T-helper 2 cell treated with Interferon-gamma antibody and Interleukin-4, amounts not matched to agents 5 μg/mL and 100 μg/mL, for 36 hours (primary cell): ENCODE measurements at regions not wholly inside any gene's neighbourhood (a gene's known extent, or its start where the extent isn't known, plus 50 kb on each side); places are given as distances from the start of the nearest gene placed in this dataset.

Experiments
- DNase-seq: peaks from one replicate; pipeline ENCODE4 v3.0.0; 2021; ENCODE audit warnings: low spot score
- H3K27ac Mint-ChIP-seq: one replicate; pipeline ENCODE4 v1.8.0; 2021; ENCODE audit warnings: mild to moderate bottlenecking, mixed read lengths
- H3K27me3 Mint-ChIP-seq: one replicate; pipeline ENCODE4 v1.8.0; 2021; ENCODE audit warnings: low read depth, mixed read lengths
- H3K36me3 Mint-ChIP-seq: one replicate; pipeline ENCODE4 v1.8.0; 2021; ENCODE audit warnings: low read depth, mixed read lengths
- H3K4me1 Mint-ChIP-seq: one replicate; pipeline ENCODE4 v1.8.0; 2021; ENCODE audit warnings: low read depth, mixed read lengths
- H3K4me3 Mint-ChIP-seq: one replicate; pipeline ENCODE4 v1.8.0; 2022; ENCODE audit warnings: mild to moderate bottlenecking, moderate library complexity, mixed read lengths
- H3K9me3 Mint-ChIP-seq: one replicate; pipeline ENCODE4 v1.8.0; 2021; ENCODE audit warnings: mixed read lengths

GRCh38 chr2:42929546-42930024 lies 137.2 kb upstream of the HAAO start:
- Mint-ChIP-seq H3K9me3 (no peaks in the 10 kb centered on the region), H3K4me3 (no peak overlapping the region), H3K27ac (no peak overlapping the region), H3K4me1 (no peaks in the 10 kb centered on the region), H3K36me3 (no peaks in the 10 kb centered on the region), H3K27me3 (peaks cover 3% of the 10 kb centered on the region)
- DNase-seq: no peak

GRCh38 chr2:42928692-42929545 lies 136.5 kb upstream of the HAAO start:
- no peaks in the 10 kb centered on the region for H3K36me3 Mint-ChIP-seq
- H3K4me3 Mint-ChIP-seq: no peak overlapping the region
- H3K27me3 Mint-ChIP-seq: peaks cover 3% of the 10 kb centered on the region
- H3K4me1 Mint-ChIP-seq: no peaks in the 10 kb centered on the region
- H3K9me3 Mint-ChIP-seq: no peaks in the 10 kb centered on the region
- DNase-seq: no peak
- no peak overlapping the region for H3K27ac Mint-ChIP-seq

GRCh38 chr2:42928161-42928691 lies 135.8 kb upstream of the HAAO start:
- Mint-ChIP-seq H3K4me3 (no peak overlapping the region), H3K9me3 (no peaks in the 10 kb centered on the region), H3K36me3 (no peaks in the 10 kb centered on the region), H3K27me3 (peaks cover 3% of the 10 kb centered on the region), H3K27ac (no peak overlapping the region), H3K4me1 (no peaks in the 10 kb centered on the region)
- no peak for DNase-seq

- no peak for DNase-seq
- no peak overlapping the region for H3K27ac Mint-ChIP-seq
- H3K4me1 Mint-ChIP-seq: no peaks in the 10 kb centered on the region
- H3K4me3 Mint-ChIP-seq: no peak overlapping the region
- H3K27me3 Mint-ChIP-seq: peaks cover 3% of the 10 kb centered on the region
- no peaks in the 10 kb centered on the region for H3K36me3 Mint-ChIP-seq
- H3K9me3 Mint-ChIP-seq: no peaks in the 10 kb centered on the region
Observed at GRCh38 chr2:42927334-42928160, 135.2 kb upstream of the HAAO start.

- Mint-ChIP-seq H3K27ac (no peak overlapping the region), H3K9me3 (no peaks in the 10 kb centered on the region), H3K4me3 (no peak overlapping the region)
Observed at GRCh38 chr2:42926434-42927333, 134.3 kb upstream of the HAAO start.

GRCh38 chr2:42925742-42926433 lies 133.5 kb upstream of the HAAO start:
- H3K4me3 Mint-ChIP-seq: no peak overlapping the region
- H3K4me1 Mint-ChIP-seq: no peaks in the 10 kb centered on the region
- no peaks in the 10 kb centered on the region for H3K36me3 Mint-ChIP-seq
- no peak for DNase-seq
- H3K27ac Mint-ChIP-seq: no peak overlapping the region
- H3K27me3 Mint-ChIP-seq: peaks cover 3% of the 10 kb centered on the region
- H3K9me3 Mint-ChIP-seq: no peaks in the 10 kb centered on the region

More at GRCh38 chr2:42926434-42927333, 134.3 kb upstream of the HAAO start:
- DNase-seq: no peak
- Mint-ChIP-seq H3K4me1 (no peaks in the 10 kb centered on the region), H3K27me3 (peaks cover 3% of the 10 kb centered on the region), H3K36me3 (no peaks in the 10 kb centered on the region)

GRCh38 chr2:42924418-42924886 lies 132.1 kb upstream of the HAAO start:
- H3K4me3 Mint-ChIP-seq: no peak overlapping the region
- peaks cover 3% of the 10 kb centered on the region for H3K27me3 Mint-ChIP-seq
- DNase-seq: no peak
- H3K27ac Mint-ChIP-seq: no peak overlapping the region
- no peaks in the 10 kb centered on the region for H3K9me3 Mint-ChIP-seq
- no peaks in the 10 kb centered on the region for H3K36me3 Mint-ChIP-seq
- no peaks in the 10 kb centered on the region for H3K4me1 Mint-ChIP-seq

- no peaks in the 10 kb centered on the region for H3K4me1 Mint-ChIP-seq
- no peak for DNase-seq
Observed at GRCh38 chr2:42923580-42924417, 131.4 kb upstream of the HAAO start.

GRCh38 chr2:42922790-42923579 lies 130.6 kb upstream of the HAAO start:
- Mint-ChIP-seq H3K4me3 (no peak overlapping the region), H3K36me3 (no peaks in the 10 kb centered on the region), H3K27ac (no peak overlapping the region), H3K4me1 (no peaks in the 10 kb centered on the region), H3K27me3 (peaks cover 3% of the 10 kb centered on the region), H3K9me3 (no peaks in the 10 kb centered on the region)
- DNase-seq: no peak

More at GRCh38 chr2:42923580-42924417, 131.4 kb upstream of the HAAO start:
- Mint-ChIP-seq H3K9me3 (no peaks in the 10 kb centered on the region), H3K36me3 (no peaks in the 10 kb centered on the region), H3K4me3 (no peak overlapping the region), H3K27ac (no peak overlapping the region), H3K27me3 (peaks cover 3% of the 10 kb centered on the region)

GRCh38 chr2:42922293-42922692 lies 129.9 kb upstream of the HAAO start:
- DNase-seq: no peak
- Mint-ChIP-seq H3K36me3 (no peaks in the 10 kb centered on the region), H3K27ac (peak overlapping the region; percentile 50), H3K4me1 (no peaks in the 10 kb centered on the region), H3K9me3 (no peaks in the 10 kb centered on the region), H3K27me3 (peaks cover 3% of the 10 kb centered on the region), H3K4me3 (no peak overlapping the region)

- Mint-ChIP-seq H3K36me3 (no peaks in the 10 kb centered on the region), H3K27me3 (peaks cover 3% of the 10 kb centered on the region), H3K27ac (no peak overlapping the region), H3K4me3 (no peak overlapping the region), H3K9me3 (no peaks in the 10 kb centered on the region), H3K4me1 (no peaks in the 10 kb centered on the region)
- DNase-seq: no peak
Observed at GRCh38 chr2:42921721-42922120, 129.3 kb upstream of the HAAO start.

GRCh38 chr2:42921147-42921520 lies 128.8 kb upstream of the HAAO start:
- Mint-ChIP-seq H3K36me3 (no peaks in the 10 kb centered on the region), H3K27me3 (peaks cover 5% of the 10 kb centered on the region), H3K4me3 (no peak overlapping the region), H3K4me1 (no peaks in the 10 kb centered on the region), H3K27ac (no peak overlapping the region), H3K9me3 (no peaks in the 10 kb centered on the region)
- DNase-seq: no peak
